GM13977 (cell line): ENCODE measurements at regions not wholly inside any gene's neighbourhood (a gene's known extent, or its start where the extent isn't known, plus 50 kb on each side); places are given as distances from the start of the nearest gene placed in this dataset.

ENCODE experiments used
- DNase-seq: peaks from one replicate; pipeline ENCODE4 v3.0.0; 2012; ENCODE audit warnings: low spot score
- in situ Hi-C: fragments of 300-500 bp; cut with MboI; formaldehyde crosslinking; loops from one replicate; pipeline ENCODE4 v1.12.0; 2022; ENCODE audit warnings: low sequenced_read_pairs, low pct_unique_long_range_greater_than_20kb, mixed read lengths, inconsistent platforms; ENCODE audit not compliant: unreplicated experiment
- TF ChIP-seq, protein P1 (sequence below): IDR thresholded peaks from 2 replicates; pipeline ENCODE4 v1.5.1; 2012; ENCODE audit warnings: mild to moderate bottlenecking, control low read depth; ENCODE audit not compliant: insufficient read depth; ENCODE audit errors: extremely low read depth, missing control alignments

- in situ Hi-C loops: no loop called here
- TF ChIP-seq, protein P1, sequence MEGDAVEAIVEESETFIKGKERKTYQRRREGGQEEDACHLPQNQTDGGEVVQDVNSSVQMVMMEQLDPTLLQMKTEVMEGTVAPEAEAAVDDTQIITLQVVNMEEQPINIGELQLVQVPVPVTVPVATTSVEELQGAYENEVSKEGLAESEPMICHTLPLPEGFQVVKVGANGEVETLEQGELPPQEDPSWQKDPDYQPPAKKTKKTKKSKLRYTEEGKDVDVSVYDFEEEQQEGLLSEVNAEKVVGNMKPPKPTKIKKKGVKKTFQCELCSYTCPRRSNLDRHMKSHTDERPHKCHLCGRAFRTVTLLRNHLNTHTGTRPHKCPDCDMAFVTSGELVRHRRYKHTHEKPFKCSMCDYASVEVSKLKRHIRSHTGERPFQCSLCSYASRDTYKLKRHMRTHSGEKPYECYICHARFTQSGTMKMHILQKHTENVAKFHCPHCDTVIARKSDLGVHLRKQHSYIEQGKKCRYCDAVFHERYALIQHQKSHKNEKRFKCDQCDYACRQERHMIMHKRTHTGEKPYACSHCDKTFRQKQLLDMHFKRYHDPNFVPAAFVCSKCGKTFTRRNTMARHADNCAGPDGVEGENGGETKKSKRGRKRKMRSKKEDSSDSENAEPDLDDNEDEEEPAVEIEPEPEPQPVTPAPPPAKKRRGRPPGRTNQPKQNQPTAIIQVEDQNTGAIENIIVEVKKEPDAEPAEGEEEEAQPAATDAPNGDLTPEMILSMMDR: no peak
- no peak for DNase-seq
Measured at GRCh38 chr7:67614843-67615242, 618.2 kb downstream of the TYW1 start.

GRCh38 chr7:67616517-67616916, 619.9 kb downstream of the TYW1 start:
- in situ Hi-C loops: no loop called here
- no peak for DNase-seq
- TF ChIP-seq, protein P1: no peak

DNA sequence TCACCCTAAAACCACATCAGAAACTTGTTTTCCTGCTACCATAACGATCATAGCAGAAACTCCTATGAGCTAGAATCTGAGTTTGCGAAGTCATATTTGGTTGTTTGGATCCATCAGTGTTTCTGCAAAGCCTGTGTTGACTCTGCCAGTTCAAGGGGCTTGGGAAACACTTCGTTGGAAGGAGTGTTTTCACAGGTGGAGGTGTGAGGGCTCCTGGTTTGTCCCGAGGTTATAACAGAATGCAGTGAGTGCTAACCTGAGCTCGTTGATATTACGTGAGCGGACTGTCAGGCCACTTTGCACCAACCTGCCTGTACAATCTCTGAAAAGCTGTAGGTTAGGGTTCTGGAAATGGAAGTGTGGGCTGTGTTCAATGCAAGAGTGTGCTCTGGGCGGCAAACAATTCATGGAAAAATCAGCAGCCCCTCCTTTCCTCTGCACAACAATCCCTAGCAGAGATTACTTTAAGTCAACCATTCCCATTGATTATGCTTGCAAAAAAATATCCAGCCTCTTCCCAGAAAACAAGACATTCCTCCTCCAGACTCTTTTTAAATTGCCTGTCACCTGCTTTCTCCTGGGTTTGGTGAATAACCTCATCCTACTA, 622.0 kb downstream of the TYW1 start:
- TF ChIP-seq, protein P1: no peak
- in situ Hi-C loops: no loop called here
- DNase-seq: no peak

DNA sequence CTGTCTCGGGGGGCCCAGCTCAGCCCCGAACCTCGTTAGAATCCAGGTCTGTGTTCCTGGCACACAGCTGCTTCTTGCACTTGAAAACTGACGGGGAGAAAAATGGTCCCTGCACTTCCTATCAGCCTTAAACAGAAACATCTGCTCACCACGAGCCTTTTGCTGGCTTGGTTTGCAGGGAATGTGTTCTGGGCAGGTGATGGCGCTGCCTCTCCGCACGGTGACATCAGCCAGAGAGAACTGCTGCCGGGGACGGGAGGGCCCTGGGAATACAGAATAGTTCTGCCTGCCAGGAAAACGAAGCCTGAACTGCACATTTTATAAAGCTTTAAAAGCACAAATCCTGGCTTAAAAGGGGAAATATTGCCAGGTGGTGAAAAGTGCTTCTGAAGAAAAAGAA, 622.5 kb downstream of the TYW1 start:
- no peak for DNase-seq
- TF ChIP-seq, protein P1: peak; percentile 3
- in situ Hi-C loops: no loop called here

GRCh38 chr7:67620216-67620933, 623.7 kb downstream of the TYW1 start:
- no peak for DNase-seq
- TF ChIP-seq, protein P1: no peak
- in situ Hi-C loops: no loop called here

- in situ Hi-C loops: no loop called here
- TF ChIP-seq, protein P1: no peak
- DNase-seq: no peak
Measured at GRCh38 chr7:67621704-67622103, 625.1 kb downstream of the TYW1 start.
